Stimulated activated CD4-positive, alpha-beta T cell treated with anti-CD3 and anti-CD28 coated beads, Interleukin-2, amount 100 ng/mL, for 48 hours (primary cell): ENCODE measurements at regions not wholly inside any gene's neighbourhood (a gene's known extent, or its start where the extent isn't known, plus 50 kb on each side); places are given as distances from the start of the nearest gene placed in this dataset.

Experiments used
- DNase-seq, 2 donors: peaks; one replicate each; pipeline ENCODE4 v3.0.0-alpha.2; 2020

- no peak for DNase-seq
Measured at GRCh38 chr11:15586741-15587473, 472.2 kb downstream of the INSC start.

DNA sequence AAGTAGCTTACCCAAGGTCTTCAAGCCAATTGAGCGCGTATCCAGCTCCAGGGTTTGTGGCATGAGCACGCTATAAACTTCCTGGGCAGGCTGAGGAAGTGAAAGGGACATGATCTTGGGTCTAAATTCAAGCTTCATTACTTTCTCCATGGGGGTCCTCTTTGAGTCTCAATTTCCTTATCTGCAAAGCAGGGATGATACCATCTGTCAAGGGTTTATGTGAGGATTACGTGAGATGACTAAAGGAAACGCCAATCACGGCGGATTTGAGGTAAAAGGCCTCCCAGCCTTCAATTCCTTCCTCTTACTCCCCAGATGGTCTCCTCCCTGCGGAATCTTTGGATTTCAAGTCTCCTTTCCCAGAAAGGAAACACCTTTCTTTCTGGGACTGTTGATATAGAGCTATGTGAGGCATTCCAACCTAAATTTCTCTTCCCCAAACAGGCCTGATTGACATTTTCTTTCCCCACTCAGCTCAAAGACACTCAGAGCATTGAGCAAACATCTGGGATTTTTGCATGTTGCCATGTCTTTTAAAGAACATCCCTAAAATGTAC, 474.4 kb downstream of the INSC start:
- no peak for DNase-seq

GRCh38 chr11:15590132-15590531, 475.4 kb downstream of the INSC start:
- DNase-seq, result no peak

DNA sequence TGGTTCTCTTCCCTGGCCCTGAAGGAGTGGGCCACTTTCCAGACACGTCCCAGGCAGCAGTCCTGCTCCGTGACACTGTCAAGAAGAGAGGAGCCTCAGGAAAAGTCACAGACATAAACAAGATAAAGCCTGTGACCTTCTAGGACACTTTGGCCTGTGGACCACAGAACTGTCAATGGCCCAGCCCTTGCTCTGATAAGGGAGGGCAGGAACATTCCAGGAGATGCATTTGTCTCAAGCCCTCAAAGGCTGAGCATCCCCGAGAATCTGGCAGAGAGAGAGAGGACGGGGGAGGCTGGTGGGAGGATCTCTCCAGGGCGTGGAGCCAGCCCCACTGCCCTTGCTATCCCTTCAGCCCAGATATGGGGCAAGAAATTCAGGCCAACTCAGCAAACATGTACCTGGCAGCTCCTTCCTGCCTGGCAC, 476.4 kb downstream of the INSC start:
- no peak for DNase-seq

GRCh38 chr11:15594607-15595006, 479.9 kb downstream of the INSC start:
- no peak for DNase-seq

GRCh38 chr11:15599376-15599775, 484.7 kb downstream of the INSC start:
- no peak for DNase-seq

DNA sequence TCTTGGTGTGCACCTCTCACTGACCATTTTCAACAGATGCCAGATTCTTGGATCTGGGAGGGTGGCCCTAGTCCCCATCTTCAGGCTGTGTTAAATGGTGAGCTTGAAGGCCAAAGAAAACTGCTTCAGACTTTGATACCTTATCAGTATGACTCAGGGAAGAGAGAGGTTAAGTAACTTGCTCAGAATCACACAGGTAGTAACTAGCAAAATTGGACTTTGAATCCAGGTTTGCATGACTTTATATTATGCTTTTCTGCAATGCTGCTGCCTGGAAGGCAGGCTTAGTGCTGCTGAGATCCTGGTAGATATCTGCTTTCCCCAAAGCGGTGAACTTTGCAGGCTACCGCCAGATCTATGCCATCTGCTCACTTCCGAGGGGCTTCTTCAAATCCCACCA, 487.3 kb downstream of the INSC start:
- no peak for DNase-seq

GRCh38 chr11:15602785-15603567, 488.3 kb downstream of the INSC start:
- DNase-seq, result no peak

GRCh38 chr11:15605094-15605493, 490.4 kb downstream of the INSC start:
- DNase-seq, result no peak

- DNase-seq, result no peak
Measured at GRCh38 chr11:15607361-15608036, 492.8 kb downstream of the INSC start.

GRCh38 chr11:15609445-15609844, 494.7 kb downstream of the INSC start:
- no peak for DNase-seq

- DNase-seq, result no peak
Measured at GRCh38 chr11:15610881-15611280, 496.2 kb downstream of the INSC start.

DNA sequence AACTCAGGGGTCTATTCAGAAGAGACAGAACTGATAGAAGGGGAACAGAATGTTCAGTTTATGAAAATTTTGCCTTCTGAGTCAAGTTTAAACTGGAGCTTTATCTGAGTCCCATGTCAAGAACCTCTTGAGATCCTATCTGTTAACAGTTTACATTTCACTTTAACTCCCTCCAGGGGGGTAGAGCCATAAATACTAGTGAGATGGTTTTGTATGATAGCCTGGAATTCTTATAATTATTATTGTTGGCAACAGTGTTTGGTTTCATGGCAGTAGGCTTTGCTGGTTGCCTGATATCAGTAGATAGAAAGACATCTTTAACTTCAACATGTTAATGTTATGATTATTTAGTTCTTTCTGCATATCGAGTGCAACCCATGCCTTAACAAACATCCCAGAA, 498.5 kb downstream of the INSC start:
- no peak for DNase-seq

- DNase-seq, result no peak
Measured at GRCh38 chr11:15613789-15614188, 499.1 kb downstream of the INSC start.

DNA sequence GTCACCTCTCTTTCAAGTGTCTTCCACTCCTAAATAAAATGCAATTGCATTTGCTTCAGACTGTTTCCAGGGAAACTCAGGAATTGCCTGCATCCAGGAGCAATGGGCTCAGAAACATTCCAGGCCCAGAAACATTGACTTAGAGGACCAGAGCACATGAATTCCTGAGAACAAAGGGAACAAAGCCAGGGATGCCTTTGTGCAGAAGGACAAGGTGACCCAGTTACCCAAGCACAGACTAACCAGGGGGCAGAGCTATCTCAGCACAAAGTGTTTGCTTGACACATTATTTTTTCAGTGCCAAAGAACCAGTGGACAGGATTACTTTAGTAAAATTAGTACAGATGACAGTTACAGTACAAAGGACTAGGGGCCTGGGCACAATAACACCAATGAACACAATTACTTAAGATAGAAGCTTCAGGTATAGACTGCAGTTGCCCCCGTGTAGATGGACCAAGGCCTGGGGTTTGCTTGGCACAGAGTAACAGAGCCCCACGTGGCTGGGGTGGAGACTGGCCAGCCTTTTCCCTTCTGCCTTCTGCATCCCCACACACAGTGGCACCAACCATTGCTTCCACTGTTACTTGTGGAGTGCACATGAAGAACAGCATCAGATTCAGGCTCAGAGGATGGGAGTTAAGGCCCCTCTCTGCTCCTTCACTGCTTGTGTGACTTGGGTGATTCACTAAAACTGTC, 500.8 kb downstream of the INSC start:
- DNase-seq, result no peak

DNA sequence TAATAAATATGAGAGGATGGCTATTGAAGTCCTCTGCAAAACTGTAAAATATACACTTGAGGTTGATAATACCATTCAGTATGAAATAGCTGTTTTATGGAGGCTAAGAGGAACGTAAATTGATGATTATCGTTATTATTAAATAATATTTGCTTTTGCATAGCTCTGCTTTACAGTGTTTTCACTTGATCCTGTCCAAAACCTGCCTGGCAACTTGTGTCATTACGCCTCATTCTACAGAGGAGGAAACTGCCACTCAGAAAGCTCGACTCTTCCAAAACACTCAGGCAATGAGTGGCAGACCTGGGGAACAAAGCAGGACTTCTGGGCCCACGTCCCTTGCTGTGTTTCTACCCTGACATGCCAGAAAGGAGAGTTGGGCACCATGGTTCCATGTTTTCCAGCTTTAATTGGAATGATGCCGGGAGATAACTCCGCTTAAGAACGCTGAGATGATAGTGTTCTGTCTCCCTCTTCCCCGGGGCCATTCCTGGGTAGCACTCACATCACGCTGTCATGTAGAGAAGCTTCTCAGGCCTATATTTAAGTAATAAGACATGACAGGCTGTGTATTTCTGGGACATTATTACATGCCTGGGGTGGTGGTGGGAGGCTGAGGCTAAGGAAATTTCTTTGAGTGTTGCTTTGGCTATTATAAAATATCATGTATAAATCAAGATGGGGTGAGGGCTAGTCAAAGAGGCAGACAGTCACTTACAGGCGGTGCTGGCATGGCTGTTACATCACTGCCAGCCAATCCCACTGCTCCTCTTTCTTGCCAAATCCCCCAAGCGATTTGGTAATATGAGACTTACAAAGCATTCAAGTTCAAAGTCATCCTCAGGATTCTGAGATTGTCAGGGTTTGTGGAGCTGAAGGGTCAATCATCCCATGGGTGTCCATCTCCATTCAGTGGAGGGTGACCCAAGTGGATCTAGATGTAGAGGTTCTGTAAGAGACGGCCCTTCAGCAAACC, 501.7 kb downstream of the INSC start:
- DNase-seq, result no peak

DNA sequence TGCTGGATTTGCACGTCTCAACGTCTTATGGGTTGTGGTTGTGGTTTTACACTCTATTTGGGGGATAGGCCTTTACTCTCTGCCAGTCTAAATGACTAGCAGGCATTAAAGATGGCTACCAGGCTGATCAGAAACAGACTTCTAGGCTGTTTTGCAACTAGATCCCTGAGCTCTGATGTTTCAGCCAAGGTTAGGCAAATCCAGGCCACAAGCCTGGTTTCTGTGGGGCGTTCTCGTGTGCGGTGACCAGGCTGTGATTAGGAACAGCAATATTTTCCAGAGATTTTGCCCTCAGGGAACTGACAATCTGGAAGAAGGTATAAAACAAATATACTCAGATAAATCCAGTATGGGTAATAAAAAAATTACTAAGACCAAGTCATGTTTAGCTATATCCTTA, 502.4 kb downstream of the INSC start:
- DNase-seq, result no peak

DNA sequence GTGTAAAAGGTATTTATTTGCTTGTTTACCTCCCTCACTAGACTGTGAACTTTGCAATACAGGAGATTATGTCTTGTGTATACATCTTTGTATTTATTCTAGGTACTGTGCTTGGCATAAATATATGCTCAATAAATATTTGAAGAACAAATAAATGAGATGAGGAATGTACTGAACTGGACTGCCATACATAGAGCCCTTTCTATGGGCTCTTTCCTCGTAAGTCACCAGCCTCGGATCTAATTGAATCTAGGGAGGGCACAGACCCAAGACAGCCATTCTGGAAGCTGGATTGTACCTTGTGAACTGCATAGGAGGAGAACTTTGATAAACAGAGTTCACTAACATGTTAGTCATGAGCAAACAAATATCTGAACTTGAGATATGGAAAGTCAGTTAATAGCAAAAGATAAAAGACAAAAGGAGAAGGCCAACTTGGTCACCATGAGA, 503.9 kb downstream of the INSC start:
- no peak for DNase-seq

- DNase-seq, result no peak
Measured at GRCh38 chr11:15621565-15621964, 506.8 kb downstream of the INSC start.

DNA sequence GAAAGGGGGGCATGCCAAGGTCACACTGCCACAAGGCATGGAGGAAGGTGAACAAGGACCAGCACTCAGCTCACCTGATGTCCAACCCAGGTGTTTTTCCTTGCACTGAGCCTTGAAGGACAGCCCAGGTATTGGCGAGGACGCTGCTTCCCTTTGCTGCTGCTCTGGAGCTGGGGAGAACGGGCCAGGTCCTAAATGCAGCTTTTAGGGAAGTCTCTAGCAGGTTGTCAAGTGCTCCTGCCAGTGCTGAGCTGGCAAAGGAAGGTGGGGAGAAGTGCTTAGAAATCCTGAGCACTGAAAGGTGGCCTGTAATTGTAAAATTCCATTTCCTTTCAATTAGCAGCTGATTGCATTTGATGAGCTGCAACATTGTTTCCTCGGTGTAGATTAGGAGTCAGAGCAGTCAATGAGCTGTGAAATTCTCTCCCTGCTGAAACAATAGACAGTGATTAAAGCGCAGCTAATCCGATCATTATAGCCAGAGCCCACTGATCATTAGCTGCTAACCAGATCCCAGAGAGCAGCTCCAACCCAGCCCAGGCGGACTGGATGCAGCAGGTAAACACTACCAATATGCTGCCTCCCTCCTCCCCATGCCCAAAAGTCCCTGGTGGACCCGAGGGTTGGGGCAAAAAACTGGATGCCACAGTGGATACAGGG, 507.6 kb downstream of the INSC start:
- no peak for DNase-seq

DNA sequence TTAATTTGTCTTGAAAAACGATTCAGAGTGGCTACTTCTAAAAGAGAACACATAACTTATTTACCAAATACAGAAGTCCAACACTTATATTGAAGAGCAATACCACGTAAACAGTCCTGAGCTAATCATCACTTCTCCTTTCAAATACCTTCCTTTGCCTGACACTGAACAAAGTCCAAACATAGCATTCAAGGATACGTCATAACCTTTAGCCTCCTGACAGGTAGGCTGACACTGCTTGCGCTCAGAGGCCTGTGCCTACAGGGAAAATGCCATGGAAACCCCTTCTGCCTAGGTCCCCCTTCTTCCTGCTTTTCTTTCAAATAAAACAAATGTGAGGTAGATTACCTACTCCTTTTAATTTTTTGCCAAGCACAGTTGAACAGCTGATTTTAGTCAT, 510.0 kb downstream of the INSC start:
- DNase-seq, result no peak
